ENCODE measurements at regions not wholly inside any gene's neighbourhood (a gene's known extent, or its start where the extent isn't known, plus 50 kb on each side); places are given as distances from the start of the nearest gene placed in this dataset.

GRCh38 chr3:151946606-151947005 lies 73.2 kb downstream of the SUCNR1 start:
- Histone ChIP-seq H3K27me3 (ENCODE audit: control insufficient read depth in 2 of 2, insufficient read depth in 2 of 2, low read length in 2 of 2) (no peaks in the 10 kb centered on the region), H3K9ac (ENCODE audit: insufficient read depth, low read length, poor library complexity, severe bottlenecking) (no peak overlapping the region), H3K4me2 (replicated peaks; ENCODE audit: extremely low read depth, low read length, poor library complexity, severe bottlenecking) (no peak overlapping the region), H3K4me1 (ENCODE audit: control insufficient read depth in 1 of 2, insufficient read depth in 2 of 2, low read length in 2 of 2) (no peaks in the 10 kb centered on the region), H3K4me3 (replicated peaks in 1 of 3; ENCODE audit: low read depth in 2 of 3, low read length in 3 of 3) (no peak overlapping the region), H3K9me3 (replicated peaks in 1 of 2; ENCODE audit: control insufficient read depth in 1 of 2, insufficient read depth in 1 of 2, low read length in 2 of 2) (no peaks in the 10 kb centered on the region), H4K20me1 (ENCODE audit: insufficient read depth, low read length) (no peaks in the 10 kb centered on the region), H2AFZ (ENCODE audit: insufficient read depth, low read depth, low read length, poor library complexity, severe bottlenecking) (no peak overlapping the region), H3K36me3 (replicated peaks in 1 of 2; ENCODE audit: control insufficient read depth in 1 of 2, insufficient read depth in 2 of 2, low read length in 2 of 2) (no peaks in the 10 kb centered on the region), H3K27ac (ENCODE audit: low read depth in 1 of 2, low read length in 2 of 2) (no peak overlapping the region), H3K79me2 (ENCODE audit: insufficient read depth, low read length) (no peaks in the 10 kb centered on the region)
- no peak for TF ChIP-seq CTCF (IDR thresholded peaks at IDR 0.05)
- no peak for DNase-seq
- Mint-ChIP-seq H3K4me3 (no peak overlapping the region), H3K36me3 (no peaks in the 10 kb centered on the region), H3K27me3 (ENCODE audit: low read depth in 3 of 3) (peaks cover 0 to 1% (median 0%) of the 10 kb centered on the region in 3 donors), H3K27ac (no peak overlapping the region), H3K4me1 (no peaks in the 10 kb centered on the region), H3K9me3 (peaks cover 0 to 9% (median 7%) of the 10 kb centered on the region in 7 donors)
- WGBS (ENCODE audit: insufficient coverage): no CpG with 5 or more reads among the region's 1 CpG
- intact Hi-C loops (cut with micrococcal nuclease): no loop called here

- no peaks in the 10 kb centered on the region for H4K20me1 ChIP-seq (ENCODE audit: insufficient read depth, low read length)
- Mint-ChIP-seq H3K4me1 (no peaks in the 10 kb centered on the region), H3K27me3 (ENCODE audit: low read depth in 3 of 3) (peaks cover 1 to 4% (median 3%) of the 10 kb centered on the region in 3 donors), H3K4me3 (no peak overlapping the region), H3K27ac (no peak overlapping the region), H3K9me3 (peaks cover 2 to 8% (median 6%) of the 10 kb centered on the region in 7 donors), H3K36me3 (no peaks in the 10 kb centered on the region)
- TF ChIP-seq CTCF (IDR thresholded peaks at IDR 0.05): no peak
- intact Hi-C loops (cut with micrococcal nuclease): no loop called here
- no peaks in the 10 kb centered on the region for H3K9me3 ChIP-seq (replicated peaks in 1 of 2; ENCODE audit: control insufficient read depth in 1 of 2, insufficient read depth in 1 of 2, low read length in 2 of 2)
- no peaks in the 10 kb centered on the region for H3K4me1 ChIP-seq (ENCODE audit: control insufficient read depth in 1 of 2, insufficient read depth in 2 of 2, low read length in 2 of 2)
- no peak overlapping the region for H3K27ac ChIP-seq (ENCODE audit: low read depth in 1 of 2, low read length in 2 of 2)
- H3K4me2 ChIP-seq (replicated peaks; ENCODE audit: extremely low read depth, low read length, poor library complexity, severe bottlenecking): no peak overlapping the region
- H3K27me3 ChIP-seq (ENCODE audit: control insufficient read depth in 2 of 2, insufficient read depth in 2 of 2, low read length in 2 of 2): no peaks in the 10 kb centered on the region
- no peak overlapping the region for H3K4me3 ChIP-seq (replicated peaks in 1 of 3; ENCODE audit: low read depth in 2 of 3, low read length in 3 of 3)
- no peaks in the 10 kb centered on the region for H3K79me2 ChIP-seq (ENCODE audit: insufficient read depth, low read length)
- no peak overlapping the region for H2AFZ ChIP-seq (ENCODE audit: insufficient read depth, low read depth, low read length, poor library complexity, severe bottlenecking)
- no peak overlapping the region for H3K9ac ChIP-seq (ENCODE audit: insufficient read depth, low read length, poor library complexity, severe bottlenecking)
- no peak for DNase-seq
- H3K36me3 ChIP-seq (replicated peaks in 1 of 2; ENCODE audit: control insufficient read depth in 1 of 2, insufficient read depth in 2 of 2, low read length in 2 of 2): no peaks in the 10 kb centered on the region
- no CpG with 5 or more reads among the region's 4 CpGs for WGBS (ENCODE audit: insufficient coverage)
Measured at GRCh38 chr3:151949706-151950105, 76.3 kb downstream of the SUCNR1 start.

Data from CD14-positive monocyte (primary cell).